Hematopoietic multipotent progenitor cell treated with erythropoietin and hydrocortisone succinate and interleukin-3 and kit ligand, for 4 days (in vitro differentiated cells): ENCODE measurements at regions not wholly inside any gene's neighbourhood (a gene's known extent, or its start where the extent isn't known, plus 50 kb on each side); places are given as distances from the start of the nearest gene placed in this dataset.
"Not testable (repeated sequence)": the region's sequence is repeated elsewhere in the genome, so short reads cannot be mapped to it uniquely, and the experiment has no call there.

ENCODE experiments used
- DNase-seq: peaks from one replicate; pipeline ENCODE4 v3.0.0-alpha.2; 2015

DNA sequence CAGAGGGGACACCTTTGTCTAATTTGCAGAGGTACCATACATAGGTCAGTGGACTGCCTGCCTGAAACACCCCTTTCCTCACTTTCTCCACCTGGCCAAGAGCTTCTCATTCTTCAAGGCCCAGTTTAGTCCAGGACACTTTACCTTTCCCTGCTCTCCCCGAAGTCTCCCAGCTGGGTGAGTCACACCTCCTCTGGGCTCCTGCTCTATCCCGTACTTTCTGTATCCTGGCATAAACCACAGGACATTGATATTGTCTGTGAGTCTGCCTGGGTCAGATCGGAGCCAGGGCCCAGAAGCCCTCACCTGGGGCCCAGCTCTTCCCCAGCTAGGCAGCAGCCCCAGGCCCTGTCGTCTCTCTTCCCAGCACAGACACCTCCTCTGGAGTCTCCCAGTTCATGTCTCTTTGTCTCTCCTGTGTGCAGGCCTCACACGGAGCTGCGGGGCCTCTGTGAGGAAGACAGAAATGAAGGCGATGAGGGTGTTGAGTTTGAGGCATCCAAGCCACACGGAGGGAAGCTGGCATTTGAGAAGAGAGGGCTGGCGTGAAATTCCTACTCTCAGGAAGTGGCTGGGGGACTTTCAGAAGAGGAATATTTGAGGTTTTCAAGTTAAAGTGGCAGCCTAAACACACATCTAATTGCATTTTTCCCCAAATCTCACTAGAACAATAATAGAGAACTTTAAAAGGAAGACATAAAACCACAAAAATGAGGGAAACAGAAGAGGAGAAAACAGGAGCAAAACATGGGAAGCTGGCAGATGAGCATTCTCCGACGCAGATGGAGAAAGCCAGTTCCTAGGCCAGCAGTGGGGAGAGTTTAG is 79.6 kb upstream of the LAPTM4A start:
- DNase-seq: no peak

DNA sequence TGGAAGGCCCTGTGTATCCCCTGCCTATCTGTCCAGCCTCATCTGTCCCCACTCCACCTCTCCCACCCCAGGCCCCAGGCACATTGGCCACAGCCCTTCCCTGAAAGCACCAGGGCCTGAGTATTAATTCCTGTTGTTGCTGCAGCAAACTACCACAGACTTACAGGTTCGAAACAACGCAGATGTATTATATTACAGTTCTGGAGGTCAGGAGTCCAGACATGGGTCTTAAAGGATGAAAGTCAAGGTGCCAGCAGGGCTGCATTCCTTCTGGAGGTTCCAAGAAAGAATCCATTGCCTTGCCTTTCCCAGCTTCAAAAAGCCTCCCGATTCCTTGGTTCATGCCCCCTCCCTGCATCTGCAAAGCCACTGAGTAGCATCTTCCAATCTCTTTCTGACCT is 78.7 kb upstream of the LAPTM4A start:
- no peak for DNase-seq

DNA sequence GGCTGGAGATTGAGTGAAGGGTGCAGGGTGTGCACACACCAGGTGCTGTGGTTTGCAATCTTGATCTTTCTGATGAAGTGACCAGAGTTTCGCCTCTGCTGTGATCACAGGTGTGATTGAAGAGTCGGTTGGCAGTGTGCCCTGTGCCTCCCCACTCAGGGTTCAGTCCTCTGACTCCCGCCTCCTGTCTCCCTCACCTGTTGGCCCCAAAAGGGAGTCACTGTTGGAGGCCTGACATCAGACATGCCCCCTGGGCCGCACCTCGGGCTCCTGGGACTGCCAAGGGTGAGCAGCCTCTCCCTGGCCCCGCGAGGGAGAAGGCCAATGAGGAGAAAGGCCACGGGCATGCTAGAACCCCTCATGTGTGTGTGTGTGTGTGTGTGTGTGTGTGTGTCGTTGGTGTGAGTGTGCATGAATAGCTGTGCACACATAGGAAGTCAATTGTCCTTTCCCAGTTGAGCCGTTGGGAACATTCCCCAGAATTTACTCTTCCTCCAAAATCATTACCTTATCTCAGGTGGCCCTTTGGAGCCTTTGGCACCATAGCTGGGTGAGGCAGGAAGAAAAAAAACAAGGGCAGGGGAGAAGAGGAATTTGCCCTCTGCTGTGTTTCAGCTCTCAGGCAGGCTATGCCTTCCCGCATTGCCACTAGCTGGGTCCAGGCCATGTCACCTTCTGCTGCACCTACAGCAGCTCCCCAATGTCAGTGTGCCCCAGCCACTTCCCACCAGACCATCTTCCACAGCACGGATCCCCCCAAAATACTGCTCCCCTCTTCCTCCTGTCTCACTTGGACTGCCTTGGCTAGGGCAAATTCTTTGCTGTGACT is 78.1 kb upstream of the LAPTM4A start:
- no peak for DNase-seq

DNA sequence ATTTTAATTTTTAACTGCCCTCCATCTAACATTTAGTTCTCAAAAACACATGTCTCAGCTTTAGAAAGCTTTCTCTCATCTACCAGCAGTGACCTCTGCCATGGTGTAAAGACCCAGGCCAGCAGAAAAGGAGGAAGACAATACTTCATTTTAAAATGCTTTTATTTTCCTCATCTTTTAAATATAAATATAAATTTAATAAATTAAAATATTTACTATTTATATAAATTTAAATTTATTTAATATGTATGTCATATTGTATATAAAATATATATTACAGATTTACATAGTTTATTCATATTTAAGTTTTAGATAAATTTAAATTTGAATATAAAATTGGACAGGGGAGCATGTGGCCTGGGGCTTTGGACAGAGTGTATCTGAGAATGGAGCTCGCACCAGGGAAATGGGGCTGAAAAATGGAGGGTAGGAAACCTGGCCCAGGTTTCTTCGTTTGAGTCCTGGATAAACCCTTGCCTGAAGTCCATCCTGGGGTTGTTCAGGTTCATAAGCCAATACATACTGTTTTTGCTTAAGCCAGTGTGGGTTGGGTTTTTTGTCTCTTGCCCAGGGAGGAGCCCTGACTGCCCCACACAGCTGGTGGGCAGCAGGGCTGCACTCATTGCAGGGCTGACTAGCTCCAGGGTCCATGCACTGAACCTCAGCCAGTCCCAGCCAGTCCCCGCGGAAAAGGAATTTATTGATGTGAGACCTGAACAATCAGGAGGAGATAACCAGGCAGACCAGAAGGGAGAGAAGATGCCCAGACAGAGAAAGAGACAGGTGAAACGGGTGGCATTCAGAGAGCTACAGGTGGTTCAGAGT is 77.3 kb upstream of the LAPTM4A start:
- no peak for DNase-seq

DNA sequence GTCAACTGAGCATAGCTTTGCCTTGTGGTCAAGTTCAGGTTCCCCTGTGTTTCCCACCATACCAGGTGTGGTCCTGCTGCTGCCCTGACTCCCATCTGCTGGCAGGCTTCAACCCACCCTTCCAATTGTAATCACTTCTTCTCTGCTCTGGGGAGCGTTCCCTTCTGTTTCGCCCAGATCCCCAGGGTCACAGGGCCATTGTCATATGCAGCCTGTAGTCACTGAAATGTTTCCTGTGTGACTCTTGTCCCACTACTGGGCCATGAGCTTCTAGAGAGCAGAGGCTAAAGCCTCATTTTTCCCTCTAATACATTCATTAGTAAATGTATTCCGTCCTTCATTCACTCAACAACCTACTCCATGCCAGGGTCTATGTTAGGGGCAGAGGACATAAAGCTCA is 75.0 kb upstream of the LAPTM4A start:
- DNase-seq: no peak

DNA sequence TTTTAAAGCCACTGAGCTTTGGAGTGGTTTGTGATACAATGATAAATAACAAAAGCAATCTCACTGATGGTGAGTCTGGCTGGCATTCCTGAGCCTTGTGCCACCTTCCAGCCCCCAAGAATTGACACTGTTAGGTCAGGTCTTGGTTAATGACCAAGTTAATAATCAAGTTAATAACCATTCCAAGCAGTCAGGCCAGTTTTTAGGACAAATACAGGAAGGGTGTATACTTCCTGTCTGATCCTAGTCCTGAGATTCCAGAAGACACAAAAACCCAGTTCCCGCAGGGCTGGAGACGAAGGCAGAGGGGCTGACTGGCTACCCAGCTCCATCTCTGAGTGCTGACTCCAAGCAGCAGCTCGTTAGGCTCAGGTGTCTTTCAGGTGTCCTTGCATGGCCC is 74.6 kb upstream of the LAPTM4A start:
- DNase-seq: no peak

DNA sequence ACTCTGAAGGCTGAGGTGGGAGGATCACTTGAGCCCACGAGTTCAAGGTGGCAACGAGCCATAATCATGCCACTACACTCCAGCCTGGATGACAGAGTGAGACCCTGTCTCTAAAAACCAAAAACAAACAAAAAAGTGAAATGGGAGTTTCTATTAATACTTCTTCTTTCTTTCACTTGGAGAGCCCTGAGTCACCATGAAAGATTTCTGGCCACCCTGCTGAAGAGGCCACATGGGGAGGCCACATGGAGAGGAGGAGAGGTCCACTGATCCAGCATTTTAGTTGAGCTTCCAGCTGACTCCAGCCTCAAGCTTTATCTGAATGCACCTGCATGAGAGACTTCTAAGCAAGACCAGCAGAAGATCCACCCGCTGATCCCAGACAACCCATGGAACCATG is 74.2 kb upstream of the LAPTM4A start:
- no peak for DNase-seq

DNA sequence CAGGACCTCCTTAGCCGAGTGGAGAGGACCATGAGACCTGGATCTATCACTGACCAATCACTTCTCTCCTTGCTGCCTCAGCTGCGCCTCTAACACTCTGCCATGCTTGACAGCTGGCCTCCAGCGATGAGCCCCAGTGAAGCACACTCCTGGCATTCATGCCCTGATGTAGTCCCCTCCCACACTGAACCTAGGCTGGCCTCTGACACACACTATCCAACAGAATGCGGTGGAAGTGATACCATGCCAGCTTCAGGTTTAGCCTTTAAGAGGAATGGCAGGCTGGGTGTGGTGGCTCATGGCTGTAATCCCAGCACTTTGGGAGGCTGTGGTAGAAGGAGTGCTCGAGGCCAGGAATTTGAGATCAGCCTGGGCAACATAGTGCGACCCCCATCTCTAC is 73.7 kb upstream of the LAPTM4A start:
- no peak for DNase-seq

DNA sequence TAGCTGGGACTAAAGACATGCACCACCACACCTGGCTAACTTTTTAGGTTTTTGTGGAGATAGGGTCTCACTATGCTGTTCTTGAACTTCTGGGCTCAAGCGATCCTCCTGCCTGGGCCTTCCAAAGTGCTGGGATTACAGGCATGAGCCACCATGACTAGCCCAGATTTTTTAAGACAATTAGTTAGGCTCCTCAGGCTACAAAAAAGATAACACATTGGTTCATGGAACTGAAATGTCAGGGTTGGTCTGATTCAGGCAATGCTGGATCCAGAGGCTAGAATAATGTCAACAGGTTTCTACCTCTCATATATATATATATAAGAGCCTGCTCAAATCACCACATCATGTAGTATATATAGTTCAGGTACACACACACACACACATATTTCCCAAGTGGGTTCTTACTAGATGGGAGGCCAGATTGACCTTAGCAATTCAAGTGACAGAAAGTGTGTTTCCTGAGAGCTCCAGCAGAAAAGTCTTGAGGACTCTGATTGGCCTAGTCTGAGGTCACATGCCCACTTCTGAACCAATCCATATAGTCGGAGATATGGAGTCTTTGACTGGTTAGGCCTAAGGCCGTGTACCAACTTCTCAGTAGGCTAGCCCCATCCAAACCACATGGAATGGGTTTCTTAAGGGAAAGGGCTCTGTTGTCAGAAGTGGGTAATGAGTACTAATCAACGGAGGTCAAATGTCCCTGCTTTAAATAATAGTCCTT is 72.6 kb upstream of the LAPTM4A start:
- no peak for DNase-seq

DNA sequence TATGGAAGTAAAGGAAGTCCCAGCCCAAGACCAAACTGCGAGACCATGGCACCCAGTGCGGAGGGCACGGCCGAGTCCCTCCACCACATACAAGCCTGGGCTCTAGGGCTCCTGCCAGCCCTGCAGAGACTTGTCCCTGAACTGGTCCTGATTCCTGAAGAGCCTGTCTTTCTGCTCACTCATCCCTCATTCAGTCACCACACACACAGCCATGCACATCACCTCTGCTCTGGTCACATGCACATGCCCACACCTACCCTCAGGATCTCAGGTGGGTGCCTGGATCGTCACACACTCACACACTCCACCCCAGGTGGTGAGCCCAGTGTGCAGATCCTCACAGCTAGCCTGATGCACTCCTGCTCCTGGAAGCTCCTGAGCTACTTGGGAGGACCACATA is 71.4 kb upstream of the LAPTM4A start:
- no peak for DNase-seq

DNA sequence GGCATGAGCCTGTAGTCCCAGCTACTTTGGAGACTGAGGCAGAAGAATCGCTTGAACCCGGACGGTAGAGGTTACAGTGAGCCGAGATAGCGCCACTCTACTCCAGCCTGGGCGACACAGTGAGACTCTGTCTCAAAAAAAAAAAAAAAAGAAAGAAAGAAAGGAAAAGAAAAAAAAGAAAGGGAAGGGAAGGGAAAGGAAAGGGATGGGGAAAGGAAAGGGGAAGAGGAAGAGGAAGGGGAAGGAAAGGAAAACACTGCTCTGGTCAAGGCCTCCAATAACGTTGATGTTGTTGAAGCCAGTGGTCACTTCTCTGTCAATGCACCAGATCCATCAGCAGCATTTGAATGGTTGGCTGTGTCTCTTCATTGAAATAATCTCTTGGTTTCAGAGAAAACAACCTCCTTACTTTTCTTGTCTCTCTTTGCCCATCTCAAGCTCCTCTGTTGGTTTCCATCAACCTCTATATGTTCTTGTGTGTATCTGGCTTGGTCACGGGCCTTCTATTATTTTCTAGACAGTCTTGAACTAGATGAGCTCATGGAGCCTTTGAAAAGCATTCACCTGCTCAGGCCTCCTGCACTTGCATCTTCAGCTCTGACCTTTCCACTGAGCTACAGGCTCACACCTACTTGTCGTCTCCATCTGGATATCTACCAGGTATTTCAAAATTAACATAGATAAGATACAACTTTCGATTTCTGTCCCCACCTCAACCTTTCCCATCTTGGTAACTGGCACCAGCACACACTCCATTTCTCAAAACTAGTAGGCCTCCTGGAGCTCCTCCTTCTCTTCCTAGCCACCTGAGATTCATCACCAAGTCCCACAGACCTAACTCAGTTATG is 69.4 kb upstream of the LAPTM4A start:
- no peak for DNase-seq

DNA sequence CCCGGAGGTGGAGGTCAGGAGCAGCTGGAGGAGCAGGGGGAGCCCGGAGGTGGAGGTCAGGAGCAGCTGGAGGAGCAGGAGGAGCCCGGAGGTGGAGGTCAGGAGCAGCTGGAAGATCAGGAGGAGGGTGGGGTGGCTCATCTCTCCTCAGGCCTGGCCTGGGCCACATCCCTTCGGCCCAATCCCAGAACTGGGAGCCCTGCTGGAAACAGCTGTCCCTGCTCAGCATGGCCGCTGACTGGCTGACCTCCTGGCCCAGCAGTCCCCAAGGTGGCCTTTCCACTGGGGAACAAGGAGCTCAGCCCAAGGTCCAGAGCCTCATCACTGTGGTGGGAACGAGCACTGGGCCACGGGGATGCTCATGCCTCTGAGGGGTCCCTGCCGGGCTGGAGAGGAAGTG is 66.6 kb upstream of the LAPTM4A start:
- DNase-seq: no peak

DNA sequence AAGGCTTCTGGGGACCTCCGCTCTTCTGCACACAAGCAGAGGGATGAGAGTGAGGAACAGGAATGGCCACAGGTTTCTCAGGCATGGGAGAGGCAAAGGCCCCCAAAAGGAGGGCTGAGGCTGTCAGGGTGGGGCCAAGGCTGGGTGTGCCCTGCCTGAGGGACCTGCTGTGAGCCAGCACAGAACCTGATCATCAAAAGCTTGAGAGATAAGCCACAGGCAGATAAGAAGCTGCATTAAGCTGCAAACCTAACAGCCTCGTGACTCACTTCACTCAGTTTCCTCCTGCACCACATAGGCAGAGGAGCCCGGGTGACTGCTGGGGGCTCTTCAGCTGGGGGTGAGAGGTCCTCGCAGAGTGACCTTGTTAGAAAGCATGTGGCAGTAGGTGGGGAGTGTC is 64.5 kb upstream of the LAPTM4A start:
- peak; percentile 44 for DNase-seq

DNA sequence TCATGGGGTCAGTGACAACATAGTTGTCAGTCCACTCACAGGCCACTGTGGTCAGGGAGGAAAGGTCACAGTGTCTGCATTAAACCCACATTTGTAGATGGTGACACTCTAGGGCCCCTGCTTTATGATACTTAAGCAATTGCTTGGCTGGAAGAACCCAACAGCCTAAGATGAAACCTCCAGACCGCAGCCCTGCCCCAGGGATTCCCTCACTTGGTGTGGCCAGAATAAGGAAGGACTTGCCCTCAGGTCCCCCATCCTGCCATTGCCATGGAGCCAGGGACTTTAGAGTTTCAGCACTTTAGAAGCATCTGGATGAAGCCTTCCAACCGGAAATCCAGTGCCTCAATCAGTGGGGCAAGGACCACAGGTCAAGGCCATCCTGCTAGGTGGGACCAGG is 63.9 kb upstream of the LAPTM4A start:
- no peak for DNase-seq

DNA sequence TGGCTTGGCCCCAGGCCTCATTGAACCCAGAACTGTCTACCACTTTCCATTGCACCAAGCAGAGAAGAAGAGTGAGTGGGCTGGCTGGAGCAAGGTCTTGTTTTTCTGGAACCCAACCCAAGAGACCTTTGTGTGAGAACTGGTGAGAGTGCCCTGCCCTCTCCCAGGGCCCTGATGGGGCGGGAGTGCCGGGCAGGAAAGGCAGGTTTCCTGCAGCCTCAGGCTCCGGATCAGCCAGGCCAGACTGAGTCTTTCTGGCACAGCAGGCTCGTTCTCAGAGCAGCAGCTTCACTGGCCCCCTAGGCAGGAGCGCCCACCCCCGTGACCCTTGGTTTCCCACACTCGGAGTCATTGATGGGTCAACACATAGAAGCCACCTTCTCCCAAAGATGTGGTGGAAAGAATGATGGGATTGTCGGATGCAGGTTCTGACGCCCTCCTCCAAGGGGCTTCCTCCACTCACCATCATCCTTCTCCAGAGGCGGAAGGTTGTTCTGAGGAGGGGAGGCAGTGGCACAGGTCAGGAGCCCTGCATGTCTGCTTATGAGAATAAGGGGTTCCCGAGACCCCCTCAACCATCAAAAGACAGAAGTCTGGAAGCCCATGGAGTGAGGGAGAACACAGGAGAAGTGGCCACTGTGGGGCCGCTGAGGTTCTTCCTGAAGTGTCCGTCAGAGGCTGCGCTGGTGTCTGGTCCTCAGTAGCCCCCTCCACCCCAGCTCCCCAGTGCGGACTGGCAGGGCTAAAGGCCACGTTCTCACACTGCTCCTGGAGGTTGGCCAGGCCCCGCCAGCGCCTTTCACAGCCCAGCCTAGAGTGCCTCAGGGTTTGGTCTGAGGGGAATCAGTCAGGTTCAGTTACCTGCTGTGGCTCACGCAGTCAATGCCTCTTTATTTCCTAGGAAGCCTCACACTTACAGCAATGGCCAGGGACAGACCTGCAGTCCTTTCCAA is 62.8 kb upstream of the LAPTM4A start:
- no peak for DNase-seq

DNA sequence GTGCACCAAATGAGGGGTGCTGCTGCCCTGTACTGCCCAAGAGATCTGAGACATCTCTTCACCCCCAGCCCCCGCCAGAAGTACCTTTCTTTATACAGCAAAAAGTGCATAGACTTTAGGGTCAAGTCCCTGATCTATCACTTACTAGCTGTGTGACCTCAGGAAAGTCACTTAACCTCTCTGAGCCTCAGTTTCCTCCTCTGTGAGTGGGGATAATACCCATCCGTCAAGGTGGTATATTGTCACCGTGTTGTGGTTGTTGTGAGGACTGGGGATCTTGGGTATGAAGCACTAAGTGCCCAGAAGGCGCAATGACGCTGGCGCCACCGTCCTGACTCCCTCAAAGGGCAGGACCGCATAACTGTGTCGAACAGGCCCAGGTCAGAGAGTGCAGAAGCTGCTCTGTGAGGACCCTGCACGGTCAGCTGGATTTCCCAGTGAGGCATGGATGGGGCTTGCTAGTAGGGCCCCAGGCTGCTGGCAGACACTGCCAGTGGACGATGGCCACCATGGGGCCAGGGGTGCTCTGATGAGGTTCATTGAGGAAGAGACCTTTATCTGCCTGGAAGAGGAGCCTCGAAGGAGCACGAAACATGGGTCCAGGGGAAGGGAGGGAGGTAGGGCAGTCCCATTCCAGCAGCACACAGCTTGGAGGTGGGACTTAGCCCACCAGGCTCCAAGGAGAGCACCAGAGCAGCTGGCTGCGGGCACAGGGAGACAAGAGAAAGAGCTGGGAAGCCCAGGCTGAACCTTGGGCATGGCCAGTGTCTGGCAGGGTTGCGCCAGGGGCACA is 61.8 kb upstream of the LAPTM4A start:
- DNase-seq: no peak

DNA sequence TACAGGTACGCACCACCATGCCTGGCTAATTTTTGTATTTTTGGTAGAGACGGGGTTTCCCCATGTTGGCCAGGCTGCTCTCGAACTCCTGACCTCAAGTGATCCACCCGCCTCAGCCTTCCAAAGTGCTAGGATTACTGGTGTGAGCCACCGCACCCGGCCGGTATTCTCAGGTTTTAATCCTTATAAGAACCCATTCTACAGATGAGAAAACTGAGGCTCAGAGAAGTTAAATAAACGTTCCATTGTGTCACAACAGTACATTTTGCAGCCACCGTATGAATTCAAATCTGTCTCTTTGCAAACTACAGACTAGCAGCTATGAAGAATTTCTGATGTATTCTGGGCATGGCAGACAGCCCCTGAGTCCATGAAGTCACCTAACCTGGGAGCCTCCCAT is 60.9 kb upstream of the LAPTM4A start:
- DNase-seq: not testable (repeated sequence)

DNA sequence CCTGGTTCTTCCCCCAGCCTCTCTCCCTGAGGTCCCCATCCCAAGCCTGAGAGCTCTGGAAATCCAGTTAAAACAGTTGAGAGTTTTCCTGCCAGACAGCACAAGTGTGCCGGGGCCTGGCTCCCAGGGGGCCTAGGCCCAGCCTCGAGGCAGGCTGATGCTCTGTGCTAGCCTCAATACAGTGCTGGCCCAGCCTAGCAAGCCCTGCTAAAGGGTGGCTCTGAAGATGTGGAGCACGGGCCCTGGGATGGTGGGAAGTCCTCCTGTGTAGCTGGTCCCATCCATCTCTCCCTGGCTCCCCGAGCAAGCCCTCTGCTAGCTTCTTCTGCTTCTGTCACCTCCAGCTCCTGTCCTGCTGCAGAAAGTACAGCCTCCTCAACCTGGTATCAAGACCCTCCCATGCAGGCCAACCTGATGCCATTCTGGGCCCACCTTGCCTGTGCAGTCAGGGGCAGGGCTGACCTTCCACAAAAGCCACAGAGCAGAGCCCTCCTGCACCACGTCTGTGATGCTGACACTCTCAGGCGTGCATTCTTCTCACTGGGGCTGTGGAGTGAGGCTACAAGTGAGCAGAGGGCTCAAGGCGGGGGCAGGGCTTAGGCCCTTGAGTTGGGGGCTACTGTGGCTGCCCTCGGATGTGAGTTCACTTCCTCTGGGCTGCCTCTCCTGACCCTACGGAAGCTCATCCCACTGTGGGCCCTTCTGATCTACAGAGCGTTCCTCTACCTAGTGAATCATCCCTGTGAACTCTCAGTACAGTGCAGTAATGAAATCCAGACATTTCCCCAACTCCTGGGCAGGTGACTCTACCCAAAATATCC is 60.1 kb upstream of the LAPTM4A start:
- DNase-seq: no peak

DNA sequence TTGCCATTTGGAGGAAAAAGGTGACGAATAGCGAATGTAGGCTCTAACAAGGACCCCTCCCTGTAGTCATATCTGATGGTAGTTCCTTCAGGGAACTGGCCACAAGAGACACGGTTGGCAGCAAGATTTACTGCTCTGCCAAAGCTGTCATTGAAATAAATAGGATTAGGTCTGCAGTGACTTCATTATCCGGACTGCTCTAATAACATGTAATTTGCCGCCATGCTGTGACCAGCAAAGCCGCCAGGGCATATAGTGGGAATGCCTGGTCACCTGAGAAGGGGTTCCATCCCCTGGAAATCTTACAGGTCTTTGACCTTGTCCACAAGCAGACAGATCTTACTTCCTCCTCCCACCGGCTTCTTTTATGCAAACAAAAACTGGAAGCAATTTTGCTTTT is 59.4 kb upstream of the LAPTM4A start:
- DNase-seq: no peak
